MCF 10A (cell line): ENCODE measurements at regions not wholly inside any gene's neighbourhood (a gene's known extent, or its start where the extent isn't known, plus 50 kb on each side); places are given as distances from the start of the nearest gene placed in this dataset.
"Not testable (repeated sequence)": the region's sequence is repeated elsewhere in the genome, so short reads cannot be mapped to it uniquely, and the experiment has no call there.

Experiments used
- BruUV-seq: library from RNA; stranded (reverse); fragments of 400-500 nt; replicated peaks from 2 replicates; lab custom pipeline; 2021; lab: Mats Ljungman, UMichigan
- CTCF ChIA-PET: fragments of 300-600 bp; sonication (Branson Sonifier 250); formaldehyde crosslinking; extraction: SDS; loops from one replicate; lab custom pipeline; 2021; ENCODE audit warnings: antibody characterized with exemption, inconsistent platforms; lab: Yijun Ruan, JAX
- POLR2A ChIA-PET: fragments of 300-600, 350-650 bp; sonication (Branson Sonifier 250); formaldehyde crosslinking; extraction: SDS; loops from one replicate; lab custom pipeline; 2020; ENCODE audit warnings: antibody characterized with exemption, inconsistent platforms; lab: Yijun Ruan, JAX
- DNase-seq: peaks from one replicate; pipeline ENCODE4 v3.0.0-alpha.2; 2018; ENCODE audit not compliant: unreplicated experiment
- H3K27ac Mint-ChIP-seq: one replicate; pipeline ENCODE4 v1.8.0; 2022; ENCODE audit warnings: mild to moderate bottlenecking, low read depth, mixed read lengths; ENCODE audit not compliant: unreplicated experiment
- H3K27me3 Mint-ChIP-seq: one replicate; pipeline ENCODE4 v1.8.0; 2022; ENCODE audit warnings: mixed read lengths; ENCODE audit not compliant: insufficient read depth, unreplicated experiment
- H3K36me3 Mint-ChIP-seq: one replicate; pipeline ENCODE4 v1.8.0; 2022; ENCODE audit warnings: mild to moderate bottlenecking, moderate library complexity, mixed read lengths; ENCODE audit not compliant: insufficient read depth, unreplicated experiment
- H3K4me1 Mint-ChIP-seq: one replicate; pipeline ENCODE4 v1.8.0; 2022; ENCODE audit warnings: mixed read lengths; ENCODE audit not compliant: insufficient read depth, unreplicated experiment
- H3K4me3 Mint-ChIP-seq: one replicate; pipeline ENCODE4 v1.8.0; 2022; ENCODE audit warnings: mild to moderate bottlenecking, moderate library complexity, mixed read lengths; ENCODE audit not compliant: unreplicated experiment
- H3K9me3 Mint-ChIP-seq: one replicate; pipeline ENCODE4 v1.8.0; 2022; ENCODE audit warnings: mixed read lengths; ENCODE audit not compliant: unreplicated experiment
- intact Hi-C: fragments of 100-400 bp; cut with micrococcal nuclease; formaldehyde crosslinking; loops from 2 replicates; pipeline ENCODE4 v1.14.1; 2022

- CTCF ChIA-PET, POLR2A ChIA-PET, BruUV-seq, DNase-seq, H3K4me1 Mint-ChIP-seq, H3K27me3 Mint-ChIP-seq, intact Hi-C loops, H3K36me3 Mint-ChIP-seq, H3K4me3 Mint-ChIP-seq, H3K9me3 Mint-ChIP-seq, H3K27ac Mint-ChIP-seq: not testable (repeated sequence)
Measured at GRCh38 chr10:47681638-47681990, 81.8 kb downstream of the SYT15B start.

- POLR2A ChIA-PET, H3K9me3 Mint-ChIP-seq, DNase-seq, H3K27me3 Mint-ChIP-seq, H3K4me3 Mint-ChIP-seq, H3K36me3 Mint-ChIP-seq, H3K4me1 Mint-ChIP-seq, H3K27ac Mint-ChIP-seq, BruUV-seq, CTCF ChIA-PET, intact Hi-C loops: not testable (repeated sequence)
Measured at GRCh38 chr10:47680848-47681637, 82.3 kb downstream of the SYT15B start.

- BruUV-seq, H3K4me1 Mint-ChIP-seq, DNase-seq, CTCF ChIA-PET, H3K4me3 Mint-ChIP-seq, H3K27me3 Mint-ChIP-seq, H3K27ac Mint-ChIP-seq, H3K36me3 Mint-ChIP-seq, intact Hi-C loops, POLR2A ChIA-PET, H3K9me3 Mint-ChIP-seq: not testable (repeated sequence)
Measured at GRCh38 chr10:47676102-47676501, 87.3 kb downstream of the SYT15B start.

GRCh38 chr10:47675577-47675976 lies 87.8 kb downstream of the SYT15B start:
- H3K4me1 Mint-ChIP-seq, POLR2A ChIA-PET, H3K36me3 Mint-ChIP-seq, BruUV-seq, intact Hi-C loops, H3K4me3 Mint-ChIP-seq, DNase-seq, CTCF ChIA-PET, H3K9me3 Mint-ChIP-seq, H3K27ac Mint-ChIP-seq, H3K27me3 Mint-ChIP-seq: not testable (repeated sequence)

GRCh38 chr10:47673128-47673527 lies 90.3 kb downstream of the SYT15B start:
- DNase-seq, BruUV-seq, H3K4me1 Mint-ChIP-seq, H3K27ac Mint-ChIP-seq, intact Hi-C loops, POLR2A ChIA-PET, H3K27me3 Mint-ChIP-seq, H3K4me3 Mint-ChIP-seq, CTCF ChIA-PET, H3K9me3 Mint-ChIP-seq, H3K36me3 Mint-ChIP-seq: not testable (repeated sequence)

GRCh38 chr10:47670857-47671256 lies 92.5 kb downstream of the SYT15B start:
- H3K36me3 Mint-ChIP-seq, H3K27me3 Mint-ChIP-seq, H3K9me3 Mint-ChIP-seq, CTCF ChIA-PET, DNase-seq, BruUV-seq, H3K27ac Mint-ChIP-seq, intact Hi-C loops, H3K4me3 Mint-ChIP-seq, POLR2A ChIA-PET, H3K4me1 Mint-ChIP-seq: not testable (repeated sequence)

- CTCF ChIA-PET, POLR2A ChIA-PET, BruUV-seq: not testable (repeated sequence)
Measured at GRCh38 chr10:47661955-47662577, 101.3 kb downstream of the SYT15B start.

GRCh38 chr10:47656732-47657131 lies 106.7 kb downstream of the SYT15B start:
- intact Hi-C loops, CTCF ChIA-PET, H3K4me1 Mint-ChIP-seq, H3K27me3 Mint-ChIP-seq, H3K27ac Mint-ChIP-seq, H3K9me3 Mint-ChIP-seq, DNase-seq, H3K36me3 Mint-ChIP-seq, BruUV-seq, POLR2A ChIA-PET, H3K4me3 Mint-ChIP-seq: not testable (repeated sequence)

More at GRCh38 chr10:47661955-47662577, 101.3 kb downstream of the SYT15B start:
- intact Hi-C loops, H3K36me3 Mint-ChIP-seq, H3K27ac Mint-ChIP-seq, H3K4me3 Mint-ChIP-seq, H3K4me1 Mint-ChIP-seq, H3K27me3 Mint-ChIP-seq, DNase-seq, H3K9me3 Mint-ChIP-seq: not testable (repeated sequence)

GRCh38 chr10:47654161-47654560 lies 109.2 kb downstream of the SYT15B start:
- H3K27ac Mint-ChIP-seq, intact Hi-C loops, H3K27me3 Mint-ChIP-seq, BruUV-seq, H3K9me3 Mint-ChIP-seq, H3K4me1 Mint-ChIP-seq, H3K4me3 Mint-ChIP-seq, DNase-seq, H3K36me3 Mint-ChIP-seq, POLR2A ChIA-PET, CTCF ChIA-PET: not testable (repeated sequence)
